NT2/D1 (cell line): ENCODE measurements at regions not wholly inside any gene's neighbourhood (a gene's known extent, or its start where the extent isn't known, plus 50 kb on each side); places are given as distances from the start of the nearest gene placed in this dataset.

Experiments
- SUZ12 ChIP-seq: IDR thresholded peaks from 2 replicates; pipeline ENCODE4 v1.6.1; 2011; ENCODE audit not compliant: insufficient read length, insufficient read depth; ENCODE audit errors: extremely low read depth
- ZNF274 ChIP-seq: IDR thresholded peaks from 2 replicates; pipeline ENCODE4 v1.6.1; 2011; ENCODE audit warnings: mild to moderate bottlenecking, low read depth, low read length

GRCh38 chr9:87445646-87446045 lies 52.0 kb upstream of the DAPK1 start:
- TF ChIP-seq SUZ12 (no peak), ZNF274 (no peak)
